ENCODE measurements at regions not wholly inside any gene's neighbourhood (a gene's known extent, or its start where the extent isn't known, plus 50 kb on each side); places are given as distances from the start of the nearest gene placed in this dataset.

DNA sequence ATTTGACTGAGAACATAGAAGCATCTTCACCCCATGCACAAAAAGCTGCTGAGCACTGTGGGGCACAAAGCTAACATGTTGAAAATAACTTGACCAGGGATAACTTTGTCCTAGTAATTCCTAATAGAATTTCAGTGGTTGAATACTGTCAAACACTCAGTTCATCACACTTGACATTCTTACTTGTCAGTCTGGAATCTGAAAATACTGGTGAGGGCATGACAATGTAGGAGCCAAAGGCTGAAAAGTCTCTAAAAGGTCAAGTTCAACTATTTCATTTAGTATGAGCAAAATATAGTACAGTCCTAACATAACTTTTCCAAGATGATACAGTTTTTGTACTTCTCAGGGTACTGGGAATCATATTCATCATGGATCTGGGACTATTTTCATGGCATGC, 504.4 kb upstream of the LMO3 start:
- no peaks in the 10 kb centered on the region for H4K20me1 ChIP-seq
- no peak overlapping the region for H3K4me3 ChIP-seq
- H3K9ac ChIP-seq: no peak overlapping the region
- TF ChIP-seq Cebpa-rat (IDR thresholded peaks at IDR 0.05): no peak
- H3K27me3 ChIP-seq: no peaks in the 10 kb centered on the region
- no peaks in the 10 kb centered on the region for H3K36me3 ChIP-seq
- no peak overlapping the region for H3K4me2 ChIP-seq
- H3K27ac ChIP-seq: no peak overlapping the region
- no peaks in the 10 kb centered on the region for H3K9me3 ChIP-seq (replicated peaks in 1 of 11)
- peaks cover 0 to 10% (median 3%) of the 10 kb centered on the region in 10 experiments; a peak in 7 of 20 replicates for H3K4me1 ChIP-seq

GRCh38 chr12:17108877-17109541, 503.0 kb upstream of the LMO3 start:
- no peak for TF ChIP-seq Cebpa-rat (IDR thresholded peaks at IDR 0.05)
- H3K9ac ChIP-seq: 0 out of 22 replicates have a peak overlapping the region, but pooled peaks of 1 of the 11 experiments have one; percentile 15

GRCh38 chr12:17104801-17105200, 498.8 kb upstream of the LMO3 start:
- no peak overlapping the region for H3K27ac ChIP-seq
- H3K9ac ChIP-seq: no peak overlapping the region
- no peak for TF ChIP-seq Cebpa-rat (IDR thresholded peaks at IDR 0.05)
- H3K4me3 ChIP-seq: no peak overlapping the region
- H3K4me1 ChIP-seq: peaks cover 0 to 10% (median 3%) of the 10 kb centered on the region in 10 experiments; a peak in 7 of 20 replicates
- no peak overlapping the region for H3K4me2 ChIP-seq
- H3K27me3 ChIP-seq: no peaks in the 10 kb centered on the region
- no peaks in the 10 kb centered on the region for H3K36me3 ChIP-seq
- no peaks in the 10 kb centered on the region for H3K9me3 ChIP-seq (replicated peaks in 1 of 11)
- H4K20me1 ChIP-seq: no peaks in the 10 kb centered on the region

More at GRCh38 chr12:17108877-17109541, 503.0 kb upstream of the LMO3 start:
- no peaks in the 10 kb centered on the region for H3K36me3 ChIP-seq
- no peaks in the 10 kb centered on the region for H3K27me3 ChIP-seq
- no peaks in the 10 kb centered on the region for H3K9me3 ChIP-seq (replicated peaks in 1 of 11)
- no peaks in the 10 kb centered on the region for H4K20me1 ChIP-seq
- H3K4me1 ChIP-seq: peaks cover 0 to 10% (median 3%) of the 10 kb centered on the region in 10 experiments; a peak in 7 of 20 replicates
- no peak overlapping the region for H3K27ac ChIP-seq
- no peak overlapping the region for H3K4me3 ChIP-seq
- H3K4me2 ChIP-seq: peak overlapping the region in 3 of 11 experiments; percentile 11 to 37 (median 24); a peak in 3 of 22 replicates

GRCh38 chr12:17097674-17098073, 491.7 kb upstream of the LMO3 start:
- Histone ChIP-seq H3K4me2 (no peak overlapping the region), H3K9me3 (replicated peaks in 1 of 11) (no peaks in the 10 kb centered on the region), H3K4me1 (no peaks in the 10 kb centered on the region), H3K9ac (no peak overlapping the region), H4K20me1 (no peaks in the 10 kb centered on the region), H3K36me3 (no peaks in the 10 kb centered on the region), H3K27me3 (no peaks in the 10 kb centered on the region), H3K27ac (no peak overlapping the region), H3K4me3 (no peak overlapping the region)
- no peak for TF ChIP-seq Cebpa-rat (IDR thresholded peaks at IDR 0.05)

DNA sequence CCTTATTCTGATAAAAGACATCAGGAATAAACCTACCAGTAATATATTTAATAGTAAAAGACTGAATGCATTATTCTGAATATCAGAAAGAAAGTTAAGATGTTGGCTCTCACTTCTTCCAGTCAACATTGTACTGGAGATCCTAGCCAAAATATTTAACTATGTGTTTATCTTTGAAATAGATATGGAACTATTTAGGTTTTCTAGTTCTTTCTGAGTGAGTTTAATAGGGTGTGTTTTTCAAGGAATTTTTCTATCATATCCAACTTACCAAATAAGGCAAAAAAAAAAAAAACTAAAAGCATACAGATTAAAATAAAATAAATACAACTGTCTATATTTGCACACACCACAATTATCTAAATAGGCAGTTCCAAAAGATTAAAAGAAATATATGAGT, 478.9 kb upstream of the LMO3 start:
- Histone ChIP-seq H3K36me3 (no peaks in the 10 kb centered on the region), H3K27ac (no peak overlapping the region), H3K9me3 (replicated peaks in 1 of 11) (peaks cover 0 to 5% (median 0%) of the 10 kb centered on the region in 11 experiments; a peak in 3 of 22 replicates), H3K4me1 (peaks cover 0 to 8% (median 0%) of the 10 kb centered on the region in 10 experiments; a peak in 3 of 20 replicates), H3K9ac (no peak overlapping the region), H3K27me3 (no peaks in the 10 kb centered on the region), H4K20me1 (no peaks in the 10 kb centered on the region), H3K4me3 (no peak overlapping the region), H3K4me2 (no peak overlapping the region)
- TF ChIP-seq Cebpa-rat (IDR thresholded peaks at IDR 0.05): no peak

- H3K4me3 ChIP-seq: no peak overlapping the region
- H3K9ac ChIP-seq: no peak overlapping the region
- no peaks in the 10 kb centered on the region for H3K9me3 ChIP-seq (replicated peaks in 1 of 11)
- no peak for TF ChIP-seq Cebpa-rat (IDR thresholded peaks at IDR 0.05)
- H3K36me3 ChIP-seq: no peaks in the 10 kb centered on the region
- no peaks in the 10 kb centered on the region for H3K27me3 ChIP-seq
- H4K20me1 ChIP-seq: no peaks in the 10 kb centered on the region
- H3K4me2 ChIP-seq: no peak overlapping the region
- H3K27ac ChIP-seq: no peak overlapping the region
- peaks cover 0 to 8% (median 0%) of the 10 kb centered on the region in 10 experiments; a peak in 3 of 20 replicates for H3K4me1 ChIP-seq
These were observed 473.4 kb upstream of the LMO3 start for GRCh38 chr12:17079251-17079909.

DNA sequence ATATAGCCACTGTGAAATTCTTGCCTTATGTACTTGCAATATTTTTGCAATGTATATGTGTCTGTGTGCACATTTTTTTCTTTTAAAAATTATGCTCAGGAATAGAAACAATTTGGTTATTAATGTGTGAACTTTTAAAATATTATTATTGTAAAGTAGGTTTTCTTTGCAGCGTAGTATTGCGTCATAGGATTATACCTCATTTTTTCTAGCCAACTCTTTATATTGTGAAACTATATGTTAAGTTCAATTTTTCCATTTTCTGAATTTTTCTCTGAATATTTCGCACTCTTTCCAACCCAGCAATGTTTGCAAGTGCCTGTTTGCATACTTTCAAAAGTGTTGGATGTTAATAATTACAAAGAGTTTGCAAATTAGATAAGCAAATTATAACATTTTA, 471.6 kb upstream of the LMO3 start:
- Histone ChIP-seq H4K20me1 (no peaks in the 10 kb centered on the region), H3K36me3 (no peaks in the 10 kb centered on the region), H3K9me3 (replicated peaks in 1 of 11) (no peaks in the 10 kb centered on the region), H3K9ac (no peak overlapping the region), H3K4me3 (no peak overlapping the region), H3K4me2 (no peak overlapping the region), H3K27ac (no peak overlapping the region), H3K4me1 (no peaks in the 10 kb centered on the region), H3K27me3 (no peaks in the 10 kb centered on the region)
- TF ChIP-seq Cebpa-rat (IDR thresholded peaks at IDR 0.05): no peak

GRCh38 chr12:17076811-17077210, 470.8 kb upstream of the LMO3 start:
- H3K27ac ChIP-seq: no peak overlapping the region
- no peaks in the 10 kb centered on the region for H4K20me1 ChIP-seq
- no peak overlapping the region for H3K4me3 ChIP-seq
- no peak overlapping the region for H3K9ac ChIP-seq
- H3K27me3 ChIP-seq: no peaks in the 10 kb centered on the region
- TF ChIP-seq Cebpa-rat (IDR thresholded peaks at IDR 0.05): no peak
- H3K9me3 ChIP-seq (replicated peaks in 1 of 11): no peaks in the 10 kb centered on the region
- no peak overlapping the region for H3K4me2 ChIP-seq
- H3K4me1 ChIP-seq: no peaks in the 10 kb centered on the region
- H3K36me3 ChIP-seq: no peaks in the 10 kb centered on the region

GRCh38 chr12:17076028-17076744, 470.2 kb upstream of the LMO3 start:
- H3K36me3 ChIP-seq: no peaks in the 10 kb centered on the region
- H3K9me3 ChIP-seq (replicated peaks in 1 of 11): no peaks in the 10 kb centered on the region
- H3K4me3 ChIP-seq: no peak overlapping the region
- TF ChIP-seq Cebpa-rat (IDR thresholded peaks at IDR 0.05): no peak
- no peaks in the 10 kb centered on the region for H3K4me1 ChIP-seq
- no peaks in the 10 kb centered on the region for H3K27me3 ChIP-seq
- H3K9ac ChIP-seq: no peak overlapping the region
- H4K20me1 ChIP-seq: no peaks in the 10 kb centered on the region
- no peak overlapping the region for H3K4me2 ChIP-seq
- H3K27ac ChIP-seq: no peak overlapping the region
